MV-4-11 (cell line): ENCODE measurements at regions not wholly inside any gene's neighbourhood (a gene's known extent, or its start where the extent isn't known, plus 50 kb on each side); places are given as distances from the start of the nearest gene placed in this dataset.

Source experiments
- DNase-seq: peaks from one replicate; lab custom pipeline; 2025; lab: John Stamatoyannopoulos, UW

GRCh38 chr20:50392138-50392866 is 117.9 kb upstream of the PTPN1 start:
- DNase-seq: no peak

GRCh38 chr20:50393242-50393641 is 116.9 kb upstream of the PTPN1 start:
- no peak for DNase-seq

DNA sequence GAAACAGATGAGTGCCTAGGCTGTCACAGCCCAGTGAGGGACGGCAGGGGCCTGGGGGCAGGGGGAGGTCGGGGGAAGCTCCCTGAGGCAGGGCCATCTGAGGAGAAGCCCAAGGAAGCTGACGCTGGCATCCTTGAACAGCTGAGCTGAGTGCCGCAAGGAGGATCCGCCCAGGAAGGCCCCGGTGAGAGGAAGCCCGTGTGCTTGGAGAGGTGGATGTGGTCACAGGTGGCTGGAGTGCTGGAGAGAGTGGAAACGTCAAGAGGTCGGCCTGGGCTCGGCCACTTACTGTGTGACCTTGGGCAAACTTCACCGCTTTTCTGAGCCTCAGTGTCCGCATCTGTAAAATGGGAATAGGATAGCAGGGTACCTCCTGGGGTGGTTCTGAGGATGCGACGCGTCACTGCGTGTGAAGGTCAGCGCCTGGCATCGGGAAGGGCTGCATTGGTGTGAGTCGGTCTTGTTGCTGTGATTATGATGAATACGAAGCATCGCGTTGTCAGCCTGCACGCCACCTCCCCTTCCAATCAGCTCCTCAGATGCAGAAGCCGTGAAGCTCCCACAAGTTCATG is 116.1 kb upstream of the PTPN1 start:
- DNase-seq: no peak

DNA sequence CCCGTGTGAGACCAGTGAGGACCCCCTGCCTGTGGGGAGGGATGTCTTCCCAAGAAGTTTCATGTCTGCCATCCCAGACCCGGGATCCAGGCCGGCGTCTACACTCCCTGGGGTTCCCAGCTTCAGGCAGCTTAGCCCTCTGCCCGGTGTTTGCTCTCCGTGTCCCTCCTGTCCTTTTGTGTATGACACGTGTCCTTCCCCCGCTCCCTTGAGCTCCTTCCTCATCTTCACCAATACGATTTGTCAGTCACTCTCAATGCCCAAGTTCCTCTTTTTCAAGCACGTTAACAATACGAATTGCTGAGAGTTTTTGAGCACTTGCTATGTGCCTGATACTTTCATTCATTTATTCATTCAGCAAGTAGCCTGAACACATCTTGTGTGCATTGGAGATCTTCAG is 115.6 kb upstream of the PTPN1 start:
- DNase-seq: peak; percentile 91

GRCh38 chr20:50395251-50395729 is 114.9 kb upstream of the PTPN1 start:
- no peak for DNase-seq

GRCh38 chr20:50395914-50396488 is 114.2 kb upstream of the PTPN1 start:
- no peak for DNase-seq

DNA sequence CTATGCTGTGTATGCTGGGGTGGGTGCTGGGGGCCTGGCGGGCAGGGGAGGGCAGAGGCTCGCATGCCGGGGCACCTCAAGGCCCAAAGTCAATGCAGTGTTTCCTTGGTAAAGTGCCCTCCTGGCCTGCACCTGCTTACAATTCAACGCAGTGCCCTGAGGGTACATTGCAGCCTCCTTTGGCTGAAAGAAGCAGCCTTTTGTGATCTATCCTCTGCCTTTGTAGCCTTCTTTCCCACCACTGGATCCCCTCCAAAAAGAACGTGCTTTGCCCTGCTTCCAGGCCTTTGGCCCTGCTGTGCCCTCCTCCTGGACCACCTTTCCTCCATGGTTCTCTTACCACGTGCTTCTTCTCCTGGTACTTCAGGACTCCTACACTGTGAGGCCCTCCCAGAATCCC is 113.6 kb upstream of the PTPN1 start:
- DNase-seq: no peak

- DNase-seq: no peak
Measured at GRCh38 chr20:50397058-50397457, 113.1 kb upstream of the PTPN1 start.

DNA sequence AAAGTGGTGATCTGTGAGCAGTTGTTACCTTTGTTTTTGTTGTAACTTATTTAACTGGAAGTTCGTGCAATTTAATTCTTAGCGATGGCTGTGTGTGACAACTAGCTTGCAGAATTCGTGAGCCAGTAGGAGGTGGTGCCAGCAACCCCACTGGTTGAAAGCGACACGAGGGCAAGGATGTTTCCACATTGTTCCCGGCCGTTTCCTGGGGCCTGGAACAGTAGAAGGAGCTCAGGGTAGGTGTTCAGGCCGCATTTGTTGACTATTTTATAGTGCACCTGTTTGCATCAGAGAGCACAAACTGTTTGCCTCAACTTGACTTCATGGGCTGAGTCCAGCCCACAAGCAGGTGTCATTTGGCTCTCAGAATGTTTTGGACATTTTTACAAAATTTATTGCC is 112.1 kb upstream of the PTPN1 start:
- no peak for DNase-seq

- DNase-seq: no peak
Measured at GRCh38 chr20:50398471-50398820, 111.7 kb upstream of the PTPN1 start.

- DNase-seq: no peak
Measured at GRCh38 chr20:50398821-50399554, 111.2 kb upstream of the PTPN1 start.

DNA sequence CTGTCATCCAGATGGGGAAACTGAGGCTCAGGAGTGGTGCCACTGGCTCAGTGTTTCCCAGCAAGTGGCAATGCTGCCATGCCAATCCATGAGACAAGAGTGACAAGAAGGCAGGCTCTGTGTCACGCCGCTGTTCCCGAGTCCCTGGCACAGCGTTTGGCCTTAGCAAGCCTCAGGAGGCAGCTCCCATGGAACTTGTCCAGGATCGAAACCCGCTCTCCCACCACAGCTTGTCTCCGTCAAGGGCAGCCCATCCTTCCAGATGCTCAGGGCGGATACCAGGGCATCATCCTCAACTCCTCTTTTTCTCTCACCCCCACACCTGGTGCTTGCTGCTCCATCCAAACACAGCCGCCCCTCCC is 110.6 kb upstream of the PTPN1 start:
- no peak for DNase-seq

DNA sequence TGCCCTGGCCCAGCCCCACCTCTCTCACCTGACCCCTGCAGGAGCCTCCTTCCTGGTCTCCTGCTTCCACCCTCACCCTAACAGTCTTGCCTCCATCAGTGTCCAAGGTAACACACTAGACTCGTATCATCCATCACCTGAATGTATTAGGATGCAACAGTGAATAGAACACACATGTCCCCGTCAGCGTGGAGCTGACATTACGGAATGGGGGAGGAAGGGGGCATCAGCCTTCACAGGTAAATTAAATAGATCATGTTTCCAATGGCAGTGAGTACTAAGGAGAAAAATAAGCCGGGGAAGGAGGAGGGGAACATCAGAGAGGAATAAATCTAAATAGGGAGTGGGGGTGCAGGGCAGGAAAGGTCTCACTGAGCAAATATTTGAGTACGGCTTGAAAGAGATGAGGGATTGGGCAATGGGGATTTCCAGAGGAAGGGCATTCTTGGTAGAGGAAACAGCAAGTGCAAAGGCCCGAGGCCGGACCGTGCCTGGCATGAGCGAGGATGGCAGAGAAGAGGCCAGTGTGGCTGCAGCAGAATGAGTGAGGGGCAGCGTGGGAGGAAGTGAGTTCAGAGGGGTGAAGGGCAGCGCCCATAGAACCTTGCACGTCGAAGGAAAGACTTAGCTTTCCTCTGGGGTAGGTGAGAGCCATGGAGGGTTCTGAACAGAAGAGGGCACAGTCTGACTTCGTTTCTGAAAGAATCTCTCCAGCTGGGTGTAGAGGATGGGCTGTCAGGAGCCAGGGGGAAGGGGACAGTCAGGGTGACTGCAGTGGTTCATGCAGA is 110.1 kb upstream of the PTPN1 start:
- DNase-seq: no peak

DNA sequence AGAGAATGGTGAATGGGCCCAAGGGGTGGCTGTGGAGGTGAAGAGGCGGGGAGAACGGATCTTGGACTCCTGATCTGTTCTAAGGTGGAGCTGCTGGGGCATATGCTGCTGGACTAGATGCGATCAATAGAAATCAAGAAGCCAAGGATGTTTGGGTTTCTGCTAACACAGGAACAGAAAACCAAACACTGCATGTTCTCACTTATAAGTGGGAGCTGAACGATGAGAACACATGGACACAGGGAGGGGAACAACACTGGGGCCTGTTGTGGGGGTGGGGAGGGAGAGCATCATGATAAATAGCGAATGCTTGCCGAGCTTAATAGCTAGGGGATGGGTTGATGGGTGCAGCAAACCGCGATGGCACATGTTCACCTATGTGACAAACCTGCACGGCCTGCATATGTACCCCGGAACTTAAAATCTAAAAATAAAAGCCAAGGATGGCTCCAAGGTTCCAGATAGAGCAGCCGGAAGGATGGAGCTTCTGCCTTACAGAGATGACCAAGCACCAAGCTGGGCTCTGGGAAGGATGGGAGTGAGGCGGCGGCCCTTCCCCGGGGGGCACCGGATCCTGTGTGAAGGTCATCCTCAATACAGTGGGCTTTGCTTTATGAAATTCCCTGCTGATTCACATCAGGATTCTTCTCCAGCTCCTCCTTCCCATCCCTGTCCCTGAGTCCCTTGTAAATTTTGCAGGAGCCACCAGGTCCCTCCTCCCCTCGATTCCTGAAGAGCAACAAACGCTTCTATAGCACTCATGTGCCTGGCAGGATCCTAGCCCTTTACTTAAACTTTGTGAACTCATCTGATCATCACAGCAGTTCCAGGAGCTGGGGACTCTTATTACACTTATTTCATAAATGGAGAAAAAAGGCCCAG is 109.2 kb upstream of the PTPN1 start:
- DNase-seq: no peak

DNA sequence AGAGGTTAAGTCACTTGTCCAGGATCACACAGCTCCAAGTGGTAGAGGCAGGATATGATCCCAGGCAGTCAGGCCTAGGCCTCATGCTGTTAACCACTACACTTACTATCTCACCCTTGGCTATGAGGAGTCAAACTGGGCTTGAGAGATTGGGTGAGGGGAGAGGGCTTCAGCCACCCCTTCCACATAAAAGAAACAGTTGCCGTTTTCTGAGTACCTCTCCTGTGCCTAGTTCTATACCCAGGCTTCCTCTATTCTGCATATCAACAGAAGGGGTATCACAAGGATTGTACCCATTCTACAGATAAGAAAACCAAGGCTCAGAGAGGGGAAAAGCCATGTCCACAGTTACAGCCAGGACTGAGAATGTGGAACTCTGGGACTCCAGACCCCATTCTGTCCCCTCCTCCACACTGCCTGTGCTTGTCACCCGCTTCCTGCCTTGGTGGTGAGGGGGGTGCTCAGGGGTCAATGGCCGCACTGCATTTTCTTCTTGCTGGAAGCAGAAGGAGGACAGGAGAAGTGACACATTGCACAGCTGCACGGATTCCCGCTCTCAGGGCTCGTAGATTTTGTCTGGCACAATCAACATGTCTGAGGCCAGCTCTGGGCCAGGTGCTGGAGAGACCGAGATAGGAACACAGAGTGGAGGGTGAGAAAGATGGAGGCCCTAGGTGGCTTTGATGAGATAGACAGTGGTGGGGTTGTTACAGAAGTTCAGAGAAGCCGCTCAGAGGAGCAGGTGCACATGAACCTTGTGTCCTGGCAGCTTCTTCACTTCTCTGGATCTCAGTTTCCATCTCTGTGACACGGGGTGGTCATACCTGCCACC is 108.4 kb upstream of the PTPN1 start:
- no peak for DNase-seq

DNA sequence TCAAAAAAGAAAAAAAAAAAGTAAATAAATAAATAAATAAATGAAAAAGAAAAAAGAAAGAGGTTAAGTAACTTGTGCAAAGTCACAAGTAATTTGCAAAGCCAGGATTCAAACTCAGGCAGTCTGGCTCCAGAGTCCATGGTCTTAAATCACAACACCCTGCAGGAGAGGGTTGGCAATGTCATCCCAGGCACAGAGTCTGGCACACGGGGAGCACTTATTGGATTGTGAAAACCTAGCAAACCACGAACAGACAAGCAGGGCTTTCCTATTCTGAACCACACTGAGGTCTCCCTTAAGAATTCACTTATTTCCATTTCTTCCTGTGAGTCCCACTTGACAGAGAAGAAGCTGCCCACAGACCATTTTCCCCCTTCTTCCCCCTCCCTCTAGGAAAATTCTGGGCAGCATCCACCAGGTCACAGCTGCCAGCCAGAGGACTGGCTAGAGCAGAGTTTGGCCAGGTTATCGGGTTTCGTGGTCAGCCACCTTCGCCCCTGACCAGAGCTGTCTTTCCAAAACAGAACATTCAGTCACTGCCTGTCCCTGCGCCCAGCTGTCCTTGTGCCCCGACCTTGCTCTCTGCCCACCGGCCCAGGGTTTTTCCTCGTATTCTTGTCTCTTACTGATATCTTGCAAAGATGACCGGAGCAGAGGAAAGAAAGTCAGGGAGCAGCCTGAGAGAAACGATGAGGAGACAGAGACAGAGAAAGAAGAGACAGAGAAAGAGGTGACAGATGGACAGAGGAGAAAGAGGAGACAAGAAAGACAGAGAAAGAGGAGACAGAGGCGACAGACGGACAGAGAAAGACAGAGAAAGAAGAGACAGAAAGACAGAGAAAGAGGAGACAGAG is 106.4 kb upstream of the PTPN1 start:
- no peak for DNase-seq

DNA sequence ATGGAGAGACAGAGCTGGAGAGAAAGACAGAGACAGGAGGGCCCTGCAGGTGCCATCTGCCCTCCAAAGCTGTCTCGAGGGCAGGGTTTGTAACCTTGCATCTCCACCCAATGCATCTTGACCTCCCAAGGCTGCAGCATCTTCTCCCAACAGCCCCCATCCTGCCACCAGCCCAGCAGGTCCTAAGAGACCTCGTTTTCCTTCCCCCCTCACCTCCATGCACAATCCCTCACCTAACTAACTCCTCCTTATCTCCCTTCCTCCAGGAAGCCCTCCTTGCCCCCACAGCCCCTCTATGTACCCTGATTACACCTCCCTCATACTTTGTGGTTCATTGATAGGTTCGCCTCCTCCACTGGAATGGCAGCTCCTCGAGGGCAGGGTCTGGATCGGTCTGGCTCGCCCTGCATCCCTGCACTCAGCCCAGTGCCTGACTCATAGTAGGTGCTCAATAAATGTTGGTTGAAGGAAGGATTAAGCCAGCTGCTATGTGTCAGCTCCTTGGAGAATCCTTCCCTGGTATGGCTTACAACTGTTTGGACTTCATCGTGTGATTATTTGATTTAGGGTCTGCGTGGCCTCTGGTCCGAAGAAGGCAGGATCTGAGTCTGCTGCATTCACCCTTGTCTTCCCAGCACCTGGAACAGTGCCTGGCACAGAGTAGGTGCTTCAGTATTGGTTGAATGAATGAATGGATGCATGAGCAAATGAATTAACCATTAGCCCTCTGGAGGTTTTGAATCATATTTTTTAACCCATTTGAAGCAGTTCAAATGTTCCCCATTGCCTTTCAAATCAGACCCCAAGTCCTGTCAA is 105.6 kb upstream of the PTPN1 start:
- no peak for DNase-seq

- DNase-seq: no peak
Measured at GRCh38 chr20:50405235-50405914, 104.8 kb upstream of the PTPN1 start.
